ENCODE measurements at regions not wholly inside any gene's neighbourhood (a gene's known extent, or its start where the extent isn't known, plus 50 kb on each side); places are given as distances from the start of the nearest gene placed in this dataset.
"Not testable (repeated sequence)": the region's sequence is repeated elsewhere in the genome, so short reads cannot be mapped to it uniquely, and the experiment has no call there.

DNA sequence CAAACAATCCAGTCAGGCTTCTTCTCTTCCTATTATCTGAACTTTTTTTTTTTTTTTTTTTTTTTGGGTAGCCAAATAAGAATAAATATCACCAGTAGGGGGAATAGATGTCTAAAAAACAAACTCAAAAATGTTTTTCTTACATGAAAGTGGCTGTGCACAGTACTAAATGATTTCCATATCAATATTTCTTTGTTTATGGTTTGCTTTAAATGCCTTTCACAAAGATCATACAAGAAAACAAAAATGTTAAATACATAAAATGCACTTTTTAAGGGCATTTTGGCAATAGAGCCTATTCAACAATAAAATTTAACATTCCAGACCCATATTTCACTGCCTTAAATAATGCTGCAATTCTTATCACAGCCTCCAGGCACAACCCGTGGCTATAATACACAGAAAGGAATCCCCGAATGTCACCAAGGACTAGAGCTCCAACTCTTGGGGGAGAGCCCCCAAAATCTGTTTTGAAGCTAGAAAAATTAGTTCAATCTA is 91.1 kb upstream of the TBCA start:
- DNase-seq: no peak

DNA sequence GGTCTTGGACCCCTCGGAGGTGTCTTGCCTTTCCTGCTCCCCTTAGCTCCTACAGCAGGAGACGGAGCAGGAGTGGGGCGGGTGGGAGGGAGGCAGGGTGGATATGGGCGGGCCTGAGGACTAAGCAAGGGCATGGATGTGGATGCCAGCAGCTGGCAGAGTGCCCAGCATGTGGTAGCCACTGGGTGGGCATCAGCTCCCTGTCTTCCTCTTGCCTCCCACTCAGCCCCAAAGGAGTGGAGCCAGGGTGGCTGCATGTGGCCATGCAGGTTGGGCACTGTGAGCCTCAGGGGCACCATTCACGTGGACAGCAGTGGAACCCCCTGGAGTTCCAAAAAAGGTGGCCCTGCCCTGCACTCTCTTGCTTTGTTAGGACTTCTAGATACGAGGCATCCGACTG is 90.1 kb upstream of the TBCA start:
- no peak for DNase-seq

DNA sequence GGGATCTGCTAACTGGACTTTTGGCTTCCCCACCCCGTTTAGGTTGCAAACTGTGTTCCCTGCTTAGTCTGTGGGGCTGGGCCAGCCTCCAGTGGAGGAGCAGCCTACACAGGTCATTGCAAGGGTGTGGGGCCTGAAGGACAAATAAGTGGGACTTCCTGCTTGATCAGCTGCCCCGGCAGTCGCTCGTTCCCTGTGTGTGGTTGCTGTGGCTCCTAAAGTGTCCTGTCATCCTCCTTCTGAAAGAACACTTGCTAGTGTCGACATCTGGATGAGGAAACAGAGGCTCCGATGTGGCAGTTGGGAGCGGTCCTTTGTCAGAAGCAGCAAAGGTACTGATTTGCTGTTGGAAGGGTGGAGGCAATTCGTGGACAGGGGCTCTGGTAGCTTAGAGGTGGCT is 88.9 kb upstream of the TBCA start:
- DNase-seq: no peak

DNA sequence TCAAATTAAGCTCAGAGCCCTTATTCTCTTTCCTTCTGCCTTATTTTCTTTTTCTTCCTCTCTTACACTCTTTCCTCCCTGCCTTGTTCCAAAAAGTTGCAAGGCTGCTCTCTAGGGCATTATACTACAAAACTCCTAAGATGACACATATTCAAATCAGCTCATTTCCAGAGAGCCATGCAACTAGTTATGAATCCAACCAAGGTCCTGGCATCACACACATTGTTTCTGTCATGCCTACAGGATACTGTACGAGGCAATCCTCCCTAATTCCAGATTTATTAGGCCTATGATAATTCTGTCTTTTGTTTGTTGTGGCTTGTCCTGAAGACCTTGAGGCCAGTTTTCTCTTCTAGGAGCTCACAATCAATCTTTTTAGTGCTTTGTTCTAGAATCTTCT is 87.0 kb upstream of the TBCA start:
- no peak for DNase-seq

DNA sequence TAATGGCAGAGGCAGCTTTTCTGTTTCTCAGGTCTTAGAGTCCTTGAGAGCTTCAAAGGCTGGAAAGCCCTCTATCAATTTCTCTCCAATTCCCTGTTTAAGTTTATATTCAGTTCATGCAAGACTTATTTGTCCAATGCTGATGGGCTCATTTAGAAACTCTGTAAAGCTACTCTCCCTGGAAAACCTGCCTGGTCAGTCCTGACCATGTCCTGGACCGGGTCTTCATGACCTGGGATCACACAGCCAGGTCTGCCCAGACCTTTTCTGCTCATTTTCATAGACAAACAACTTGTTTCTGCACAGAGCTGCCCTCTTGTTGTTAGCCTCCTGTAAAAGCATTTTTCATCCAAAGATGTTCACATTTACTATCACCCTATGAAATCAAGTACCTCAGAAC is 85.4 kb upstream of the TBCA start:
- DNase-seq: no peak

DNA sequence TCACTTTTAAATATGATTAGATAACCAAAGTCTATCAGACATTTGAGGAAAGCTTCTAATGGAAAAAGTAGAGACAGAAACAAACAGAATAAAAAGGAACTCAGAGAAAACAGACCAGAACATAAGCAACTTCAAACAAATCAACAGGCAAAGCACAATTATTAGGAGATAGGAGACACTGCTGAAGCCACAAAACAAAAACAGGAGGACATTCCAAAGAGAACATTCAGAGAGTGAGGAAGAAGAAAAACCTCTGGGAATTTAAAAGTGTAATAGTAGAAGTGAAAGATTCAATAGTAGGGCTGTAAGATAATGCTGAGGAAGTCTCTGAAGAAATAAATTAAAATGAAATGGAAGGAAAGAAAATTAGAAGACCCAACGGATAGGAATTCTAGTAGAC is 83.2 kb upstream of the TBCA start:
- DNase-seq: no peak

DNA sequence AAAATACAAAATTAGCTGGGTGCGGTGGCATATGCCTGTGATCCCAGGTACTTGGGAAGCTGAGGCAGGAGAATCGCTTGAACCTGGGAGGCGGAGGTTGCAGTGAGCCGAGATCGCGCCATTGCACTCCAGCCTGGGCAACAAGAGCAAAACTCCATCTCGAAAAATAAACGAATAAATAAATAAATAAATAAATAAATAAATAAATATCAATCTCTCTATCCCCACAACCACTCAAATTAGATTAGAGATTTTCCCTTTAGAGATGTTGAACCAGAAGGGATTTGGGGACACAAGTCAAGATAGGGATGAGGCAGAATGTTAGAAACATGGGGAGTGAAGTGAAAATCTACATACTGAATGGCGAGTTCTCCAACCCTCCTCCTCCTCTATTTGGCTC is 82.5 kb upstream of the TBCA start:
- DNase-seq: not testable (repeated sequence)

DNA sequence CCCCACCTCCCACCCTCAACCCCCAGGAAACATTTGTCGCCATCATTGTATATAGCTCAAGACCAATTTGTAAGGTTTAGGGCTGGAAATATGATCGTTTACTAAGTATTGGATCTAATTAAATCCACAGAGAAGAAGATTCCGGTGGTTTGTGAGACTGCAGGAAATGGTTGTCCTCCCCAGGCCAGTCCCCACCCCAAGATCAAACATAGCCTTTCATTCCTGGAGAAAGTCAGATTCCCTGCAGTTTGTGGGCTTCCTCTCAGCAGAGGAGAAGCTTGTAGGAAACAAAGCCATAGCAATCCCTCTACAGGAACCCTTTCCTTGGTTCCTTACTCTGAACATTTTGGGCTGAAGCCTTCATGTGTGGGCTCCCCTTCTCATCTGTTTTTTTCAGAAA is 79.2 kb upstream of the TBCA start:
- DNase-seq: no peak

DNA sequence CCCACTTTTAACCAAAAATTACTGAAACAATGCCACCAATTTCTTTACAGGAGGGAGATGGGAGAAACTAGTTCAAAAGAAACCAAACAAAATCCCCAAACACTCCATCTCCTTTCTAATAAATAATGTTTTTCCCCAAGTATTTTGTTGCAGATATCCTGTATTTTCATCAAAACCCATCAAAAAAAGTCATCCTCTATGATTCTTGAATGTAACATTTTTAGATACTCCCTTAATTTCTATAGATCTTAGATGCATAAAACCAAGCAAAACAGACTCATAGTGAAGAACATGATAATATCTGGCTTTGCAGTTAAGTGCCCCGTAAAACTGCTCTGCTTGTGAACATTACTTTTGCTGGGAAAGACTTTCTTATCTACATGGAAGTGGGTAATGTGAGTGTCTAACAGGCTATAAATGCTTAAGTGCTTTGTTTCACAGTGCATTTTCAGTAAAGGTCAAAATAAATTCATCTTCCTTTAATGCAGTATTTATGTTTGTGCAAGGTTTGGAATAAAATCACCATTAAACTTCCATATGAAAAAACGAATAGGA is 77.3 kb upstream of the TBCA start:
- DNase-seq: peak in 1 of 5 experiments; percentile 69

DNA sequence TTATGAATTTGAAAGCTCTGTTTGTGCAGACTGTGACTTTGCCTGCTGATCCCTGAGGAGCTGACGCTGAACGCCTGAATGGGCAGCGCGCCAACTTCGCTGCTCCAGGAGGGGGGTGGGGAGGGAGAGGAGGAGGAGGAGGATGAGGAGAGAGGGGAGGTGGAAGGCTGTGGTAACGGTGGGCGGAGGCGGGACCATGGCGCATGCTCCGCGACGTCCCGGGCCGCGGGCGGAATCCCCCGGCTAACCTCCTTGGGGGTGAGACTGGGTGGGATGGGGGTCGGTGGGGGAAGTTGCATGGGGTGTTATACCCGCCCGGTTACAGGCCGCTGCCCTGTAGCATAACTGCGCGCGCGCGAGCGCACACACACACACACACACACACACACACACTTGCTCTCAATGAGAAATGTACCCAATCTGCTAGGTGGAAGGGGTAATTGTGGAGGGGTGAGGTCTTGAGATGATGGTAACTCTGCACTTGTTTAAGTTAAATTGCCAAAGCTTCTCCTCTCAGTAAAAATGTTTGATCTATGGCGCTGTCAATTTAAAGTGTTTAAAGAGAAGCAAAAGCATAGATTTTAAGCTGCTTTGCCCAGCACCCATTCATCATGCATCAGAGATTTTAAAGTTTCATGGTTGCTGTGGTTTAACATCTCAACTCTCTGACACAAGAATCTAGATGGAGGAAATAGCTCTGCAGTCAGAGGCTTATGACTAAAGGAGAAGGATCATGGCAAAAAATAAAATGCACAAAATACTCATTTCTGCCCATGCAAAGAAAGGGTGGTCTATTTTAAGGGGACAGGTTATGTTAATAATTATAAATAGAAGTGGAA is 76.6 kb upstream of the TBCA start:
- peak in 2 of 5 experiments; percentile 3 to 88 for DNase-seq

DNA sequence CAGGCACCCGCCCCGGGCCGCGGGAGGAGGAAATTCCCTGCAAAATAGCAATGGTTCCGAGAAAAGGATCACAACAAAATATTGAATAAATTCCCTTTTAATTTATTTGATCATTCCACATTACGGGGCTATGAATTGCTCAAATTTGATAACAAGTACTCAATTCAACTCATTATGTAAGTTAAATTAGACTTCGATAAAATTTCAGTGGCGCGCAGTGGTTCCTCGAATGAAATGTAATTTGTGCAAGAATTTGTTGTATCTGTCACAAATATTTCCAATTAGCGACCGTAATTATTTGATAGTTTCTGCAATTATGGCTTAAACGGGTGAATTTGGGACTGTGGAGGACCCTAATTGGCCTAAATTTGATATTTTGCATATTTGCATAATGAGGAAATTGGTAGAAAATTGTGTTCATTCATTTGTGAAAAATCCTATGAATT is 76.0 kb upstream of the TBCA start:
- DNase-seq: no peak

DNA sequence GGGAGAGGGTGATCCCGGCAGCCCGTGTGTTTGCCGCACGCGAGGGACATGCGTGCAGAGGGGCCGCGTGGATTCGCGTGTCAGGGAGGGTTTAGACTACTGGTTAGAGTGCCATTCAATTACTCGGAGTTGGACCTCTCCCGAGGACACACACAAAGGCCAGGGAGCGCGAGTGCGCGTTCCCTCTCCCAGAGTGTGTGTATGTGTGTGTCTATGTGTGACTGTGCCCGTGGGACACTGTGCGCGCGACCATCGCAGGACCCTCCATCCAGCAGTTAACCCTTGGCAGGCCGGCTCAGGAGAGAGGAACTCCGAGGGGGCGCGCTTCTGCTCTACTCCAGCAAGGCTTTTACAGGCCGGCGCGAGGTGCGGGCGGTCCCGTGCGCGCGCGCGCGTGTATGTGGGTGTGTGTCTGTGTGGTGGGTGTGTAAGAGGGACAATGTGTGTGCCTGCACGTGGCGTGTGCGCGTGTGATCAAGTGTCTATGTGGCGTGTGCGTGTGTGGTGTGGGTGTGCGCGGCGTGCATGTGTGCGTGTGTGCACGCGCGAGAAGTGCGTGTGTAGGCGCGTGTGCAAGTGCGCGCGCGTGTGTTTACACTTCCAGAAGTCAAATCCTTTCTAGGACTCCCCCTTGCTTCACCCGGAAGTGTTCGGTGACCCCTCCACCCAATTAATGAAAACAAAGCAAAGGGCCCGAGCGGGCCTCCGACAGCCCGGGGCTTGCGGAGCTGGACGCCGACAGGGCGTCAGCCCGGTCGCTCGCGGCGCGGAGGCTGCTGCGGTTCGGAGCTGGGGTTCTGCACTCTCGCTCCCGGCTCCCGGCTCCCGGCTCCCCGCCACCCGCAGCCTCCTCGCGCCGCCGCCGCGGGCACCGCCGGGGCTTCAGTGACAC is 75.3 kb upstream of the TBCA start:
- peak in 1 of 5 experiments; percentile 39 for DNase-seq

DNA sequence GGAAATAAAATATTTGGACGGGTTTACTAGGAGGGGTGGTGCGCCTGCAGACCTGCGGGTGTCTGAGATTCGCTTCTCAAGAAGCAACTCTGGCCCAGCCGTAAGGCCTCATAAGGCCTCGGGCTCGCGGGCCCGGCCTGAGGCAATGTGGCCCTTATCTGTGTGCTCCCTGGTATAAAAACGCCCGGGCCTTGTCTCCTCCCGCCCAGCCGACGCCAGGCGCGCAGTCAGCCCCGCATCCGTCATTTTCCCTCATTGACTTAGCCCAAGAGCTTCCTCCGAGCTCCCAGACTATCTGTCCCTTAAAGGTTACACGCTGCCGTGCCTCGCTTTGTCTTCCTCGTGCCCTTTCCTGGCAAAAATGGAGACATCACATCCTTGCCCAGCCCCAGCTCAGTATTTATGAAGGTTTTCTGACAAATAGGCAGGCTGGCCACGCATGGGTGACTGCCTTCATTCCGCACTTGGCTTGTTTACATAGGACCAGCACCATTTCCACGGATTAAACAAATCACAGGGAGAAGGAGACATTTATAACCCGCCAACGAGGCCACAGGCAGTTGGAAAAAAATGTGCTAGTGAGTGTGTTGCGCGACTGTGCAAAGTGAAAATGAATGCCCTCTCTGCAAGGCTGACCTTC is 74.5 kb upstream of the TBCA start:
- no peak for DNase-seq

DNA sequence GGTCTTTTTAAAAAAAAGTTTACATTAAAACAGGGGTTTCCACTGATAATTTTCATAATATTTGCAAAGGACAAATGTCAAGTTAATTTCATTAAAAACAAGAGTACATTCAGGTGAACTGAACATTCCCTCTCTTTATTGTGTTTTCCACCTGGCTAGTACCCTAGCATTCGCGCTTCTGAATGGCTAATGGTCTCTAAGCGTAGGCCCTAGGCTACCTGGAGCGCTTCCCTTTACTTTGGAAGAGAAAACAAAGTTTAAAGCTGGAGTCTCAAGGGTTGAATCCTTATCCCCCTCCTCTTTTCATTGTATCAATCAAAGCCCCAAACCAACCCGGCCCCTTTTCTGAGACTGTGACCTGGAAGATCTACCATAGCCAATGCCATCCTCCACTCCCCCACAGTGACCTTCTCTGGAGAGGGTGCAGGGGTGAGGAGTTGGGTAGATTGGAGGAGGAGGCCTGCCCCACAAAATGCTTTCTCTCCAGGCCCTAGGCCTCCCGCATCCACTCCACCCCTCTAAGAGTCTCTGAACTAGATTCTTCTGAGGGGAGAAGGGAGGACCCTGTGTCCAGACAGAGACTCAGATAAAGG is 73.3 kb upstream of the TBCA start:
- DNase-seq: no peak

DNA sequence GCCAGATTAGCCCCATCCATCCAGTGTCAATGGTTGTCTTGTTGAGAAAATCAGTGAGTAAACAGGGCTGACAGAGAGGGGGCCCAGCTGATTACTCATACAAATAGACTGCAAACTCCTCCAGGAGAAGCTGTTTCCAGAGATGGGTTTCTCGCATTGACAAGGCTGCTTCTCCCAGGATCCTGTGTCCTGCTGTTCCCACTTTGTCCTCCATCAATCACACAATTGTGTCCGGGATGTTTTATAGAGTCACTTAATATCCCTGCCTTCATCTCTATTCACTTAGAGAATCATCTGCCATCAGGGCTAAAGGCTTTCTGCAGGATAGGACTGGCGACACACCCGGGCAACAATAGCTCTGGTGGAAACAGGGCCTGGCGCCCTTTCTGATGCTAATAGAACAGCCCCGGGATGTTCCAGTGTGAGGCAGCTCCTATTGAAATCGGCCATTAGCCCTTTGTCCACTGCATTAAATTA is 71.7 kb upstream of the TBCA start:
- no peak for DNase-seq

DNA sequence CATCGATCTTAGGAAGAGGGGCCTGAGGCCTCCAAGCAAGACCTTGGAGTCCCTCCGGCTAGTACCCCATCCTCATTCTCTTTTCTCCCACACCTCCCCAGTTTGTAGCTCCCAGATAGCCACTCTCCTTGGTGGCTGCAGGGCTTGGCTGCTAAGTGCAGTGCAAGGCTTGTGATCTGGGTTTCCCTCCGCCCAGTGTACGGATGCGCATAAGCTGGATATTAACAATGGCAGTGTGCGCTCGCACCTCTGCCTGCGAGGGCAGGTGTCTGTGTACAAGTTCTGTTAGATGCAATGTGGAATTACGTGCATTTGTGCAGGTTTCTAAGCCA is 71.0 kb upstream of the TBCA start:
- no peak for DNase-seq

DNA sequence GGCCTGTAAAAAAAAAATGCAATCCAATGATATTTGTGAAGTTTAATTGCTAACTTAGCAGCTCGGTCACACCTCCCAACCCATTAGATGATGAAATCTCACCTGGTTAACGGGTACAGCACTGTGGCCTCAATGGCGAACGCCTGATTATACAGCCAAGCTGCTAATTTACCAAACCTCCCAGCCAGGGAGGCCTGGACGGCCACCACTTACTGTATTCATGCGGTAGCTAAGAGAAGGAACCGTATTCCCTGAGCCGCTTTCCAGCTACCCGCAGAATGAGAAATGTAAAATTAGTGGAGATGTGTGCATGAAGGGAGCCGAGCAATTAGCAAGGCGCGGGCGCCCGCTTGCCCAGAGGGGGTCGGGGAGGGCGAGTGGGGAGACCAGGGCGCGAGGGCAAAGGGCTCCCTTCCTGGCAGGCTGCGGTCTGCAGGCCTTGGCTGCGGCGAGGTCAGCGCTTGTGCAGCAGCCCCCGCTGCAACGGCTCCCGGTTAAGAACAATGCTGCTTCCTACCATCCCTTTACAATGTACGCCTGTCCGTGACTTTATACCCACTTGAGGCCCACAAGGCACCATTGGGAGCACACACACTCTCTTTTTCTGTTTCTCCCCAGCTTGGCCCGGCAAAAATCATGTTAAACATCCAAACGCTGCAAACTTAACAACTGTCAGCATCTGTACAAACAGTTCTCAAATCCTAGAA is 70.4 kb upstream of the TBCA start:
- no peak for DNase-seq

DNA sequence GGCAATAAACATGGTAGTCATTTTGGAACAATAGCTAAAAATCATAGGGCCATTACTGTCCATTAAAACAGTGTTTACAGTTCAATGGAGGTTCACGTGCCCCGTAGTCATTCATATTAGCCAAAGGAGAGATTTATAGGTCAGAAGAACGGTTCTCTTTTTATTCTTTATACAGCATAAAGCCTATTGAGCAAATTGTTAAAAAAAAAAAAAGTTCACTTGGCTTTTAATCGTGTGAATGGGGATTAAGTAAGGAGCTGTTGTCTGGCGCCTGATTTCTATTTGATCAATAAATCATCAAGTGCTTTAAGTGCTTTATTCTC is 69.1 kb upstream of the TBCA start:
- no peak for DNase-seq

DNA sequence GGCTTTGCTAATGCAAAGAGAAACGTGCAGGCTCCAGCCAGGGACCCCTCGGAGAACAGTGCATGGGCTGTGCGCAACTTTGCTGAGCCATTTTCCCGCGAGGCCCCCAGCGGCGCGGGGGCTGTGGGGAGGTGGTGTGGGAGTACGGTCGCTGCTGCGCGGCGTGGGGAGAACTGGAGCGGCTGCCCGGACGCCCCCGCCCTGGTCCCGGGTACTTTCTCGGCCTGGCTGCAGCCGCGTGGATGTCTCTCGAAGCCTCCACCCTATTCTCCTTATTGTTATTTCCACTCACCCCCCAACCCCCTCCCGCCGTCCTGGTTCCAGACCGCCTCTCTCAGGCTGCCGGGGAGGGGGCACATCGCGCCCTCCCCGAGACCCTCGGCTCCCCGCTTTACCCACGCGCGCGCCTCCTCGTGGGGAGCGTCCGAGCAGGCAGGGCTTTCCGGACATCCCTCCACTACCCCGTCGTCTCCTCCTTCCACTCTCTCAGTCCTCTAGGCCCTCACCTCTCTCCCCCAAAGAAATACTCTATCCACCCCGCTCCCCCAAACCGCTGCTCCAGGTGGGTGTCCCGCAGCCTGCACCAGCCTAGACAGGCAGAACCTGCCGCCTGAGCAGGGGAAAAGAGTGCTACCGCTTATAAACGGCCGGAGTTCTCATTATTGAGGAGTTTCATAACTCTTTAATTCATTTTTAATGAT is 68.6 kb upstream of the TBCA start:
- no peak for DNase-seq

DNA sequence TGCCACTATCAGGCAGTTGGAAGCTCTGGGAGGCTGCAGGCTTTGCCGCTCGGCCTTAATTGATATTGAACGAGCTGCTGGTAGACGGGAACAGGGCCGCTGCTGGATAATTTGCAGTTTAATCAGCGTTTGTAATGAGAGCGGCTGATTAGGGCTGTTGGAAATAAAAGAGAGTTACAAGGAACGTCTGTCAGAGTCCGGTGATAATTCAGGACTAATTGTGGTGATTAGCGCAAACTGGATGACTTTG is 68.2 kb upstream of the TBCA start:
- DNase-seq: no peak

DNA sequence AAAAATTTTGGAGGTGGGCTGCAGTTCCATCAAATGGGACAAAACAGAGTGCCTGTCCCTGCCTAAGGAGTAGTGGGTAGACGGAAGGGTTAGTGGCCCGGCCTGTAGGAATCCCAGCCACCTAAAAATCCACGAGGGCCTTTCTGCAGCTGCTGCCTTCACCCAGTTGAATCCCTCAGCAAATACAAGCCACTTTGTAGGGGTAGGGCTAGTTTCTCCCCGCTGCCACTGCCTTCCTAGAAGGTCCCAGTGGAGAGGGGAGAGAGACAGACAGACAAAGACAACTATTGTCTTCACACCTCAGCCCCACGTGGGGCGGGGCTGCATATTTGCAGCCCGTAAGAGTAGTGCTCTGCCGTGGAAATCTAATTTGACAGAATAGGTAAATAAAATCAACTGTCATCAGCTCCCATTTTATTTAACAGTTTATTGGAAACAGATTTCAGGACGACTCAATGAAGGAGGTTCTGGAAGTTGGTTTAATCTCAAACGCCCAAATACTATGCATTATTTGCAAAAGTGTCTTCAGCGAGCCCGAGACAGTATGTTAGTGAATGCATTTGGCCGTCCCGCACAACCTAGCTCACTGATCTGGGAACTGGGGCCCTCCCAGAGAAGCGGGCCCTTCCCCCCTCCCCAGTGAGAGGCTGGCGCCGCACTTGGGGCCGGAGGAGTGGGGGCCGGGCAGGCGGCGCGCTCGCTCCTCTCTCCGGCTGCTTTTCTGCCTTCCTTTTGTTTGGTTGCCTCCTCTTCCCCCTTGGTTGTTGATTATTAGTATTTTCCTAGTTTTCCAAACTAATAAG is 67.6 kb upstream of the TBCA start:
- DNase-seq: no peak

All from T-helper 2 cell (primary cell).